NCI-H146 treated with DMSO at 0.1 percent for 48 hours (cell line): ENCODE measurements at regions not wholly inside any gene's neighbourhood (a gene's known extent, or its start where the extent isn't known, plus 50 kb on each side); places are given as distances from the start of the nearest gene placed in this dataset.
"Not testable (repeated sequence)": the region's sequence is repeated elsewhere in the genome, so short reads cannot be mapped to it uniquely, and the experiment has no call there.

ENCODE experiments used
- DNase-seq: peaks from one replicate; lab custom pipeline; 2025; ENCODE audit not compliant: unreplicated experiment; lab: John Stamatoyannopoulos, UW

DNA sequence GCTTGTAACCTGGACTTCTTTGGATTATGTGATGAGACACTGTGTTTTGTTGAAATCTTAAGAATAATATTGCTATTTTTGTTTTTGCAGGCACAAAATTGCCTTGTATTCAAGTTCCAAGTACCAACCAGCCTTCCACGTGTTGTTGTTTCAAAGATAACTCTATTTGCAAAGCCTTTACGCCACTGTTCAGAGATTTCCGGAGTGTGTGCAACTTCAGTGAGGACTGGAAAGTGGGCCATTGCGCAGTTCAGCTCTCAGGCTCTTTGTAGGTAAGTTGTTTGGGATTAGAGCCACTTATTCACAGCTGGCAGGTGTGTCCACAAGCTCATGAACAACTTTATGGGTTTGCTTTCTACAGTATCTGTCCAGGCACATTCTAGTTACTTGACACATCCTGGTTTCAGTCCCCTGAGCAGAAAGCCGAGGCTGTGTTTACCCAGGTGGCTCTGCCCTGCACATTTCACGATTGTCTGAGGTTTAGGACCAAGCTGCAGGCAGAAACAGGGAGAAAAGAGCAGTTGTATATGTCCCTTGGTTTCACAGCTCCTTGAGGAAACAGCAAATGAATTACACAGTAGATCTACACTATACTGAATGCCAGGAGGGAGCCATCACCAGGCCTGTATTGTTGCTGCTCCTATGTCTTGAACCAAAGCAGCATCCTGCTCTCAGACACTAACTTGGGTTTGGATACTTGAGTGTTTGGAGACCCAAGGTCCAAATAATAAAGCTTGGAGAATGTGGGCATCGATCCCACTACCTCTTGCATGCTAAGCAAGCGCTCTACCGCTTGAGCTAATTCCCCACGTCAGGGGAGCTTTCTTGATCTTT, 136.1 kb upstream of the ZNF322 start:
- not testable (repeated sequence) for DNase-seq

DNA sequence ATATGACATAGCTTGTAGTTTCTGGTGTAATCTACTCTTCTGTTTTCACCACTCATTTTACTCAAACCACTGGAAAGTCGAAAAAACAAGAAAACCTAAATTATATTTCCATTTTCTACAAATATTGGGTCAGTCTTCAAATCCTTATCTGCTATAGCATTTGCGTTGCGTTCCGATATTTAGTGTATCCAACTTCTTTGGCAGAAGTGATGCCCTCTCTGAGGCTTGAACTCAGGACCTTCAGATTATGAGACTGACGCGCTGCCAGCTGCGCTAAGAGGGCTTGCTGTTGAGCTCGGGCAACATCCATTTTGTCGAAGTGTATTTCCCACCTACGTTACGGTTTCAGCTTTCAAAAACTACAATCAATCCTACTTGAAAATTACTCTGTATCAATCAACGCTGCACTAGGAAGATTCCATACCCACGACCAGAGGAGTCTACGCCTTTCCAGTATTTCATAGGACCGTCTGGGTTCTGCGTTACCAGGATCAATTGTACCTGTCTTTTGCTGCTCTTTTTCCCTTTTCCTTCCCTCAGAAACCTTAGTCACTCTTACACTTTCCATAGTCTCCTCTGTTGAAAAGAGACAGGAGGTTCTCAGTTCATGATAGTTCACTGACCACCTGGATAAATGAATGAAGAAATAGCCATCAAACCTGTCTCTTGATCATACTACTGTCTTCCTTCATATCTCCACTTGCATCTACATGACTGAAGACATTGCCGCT, 140.5 kb upstream of the ZNF322 start:
- DNase-seq = not testable (repeated sequence)

DNA sequence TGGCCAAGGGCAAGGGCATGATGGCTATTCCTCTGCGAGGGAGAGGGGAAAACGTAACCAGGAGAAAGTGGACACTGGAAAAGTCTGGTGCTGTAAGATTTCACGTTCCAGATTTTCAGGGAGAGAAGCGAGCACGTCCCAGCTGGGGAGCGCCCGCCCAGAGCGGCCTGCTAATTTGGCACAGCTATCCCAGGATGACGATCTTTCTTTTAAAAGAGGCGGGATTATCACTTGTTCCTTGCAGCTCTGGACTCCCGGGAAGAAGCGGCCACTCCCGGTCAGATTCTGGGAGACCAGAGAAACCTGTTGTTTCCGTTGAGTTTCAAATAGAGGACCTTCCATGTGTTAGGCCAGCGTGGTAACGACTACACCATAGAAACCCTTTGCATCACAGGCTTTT, 144.2 kb upstream of the ZNF322 start:
- not testable (repeated sequence) for DNase-seq

DNA sequence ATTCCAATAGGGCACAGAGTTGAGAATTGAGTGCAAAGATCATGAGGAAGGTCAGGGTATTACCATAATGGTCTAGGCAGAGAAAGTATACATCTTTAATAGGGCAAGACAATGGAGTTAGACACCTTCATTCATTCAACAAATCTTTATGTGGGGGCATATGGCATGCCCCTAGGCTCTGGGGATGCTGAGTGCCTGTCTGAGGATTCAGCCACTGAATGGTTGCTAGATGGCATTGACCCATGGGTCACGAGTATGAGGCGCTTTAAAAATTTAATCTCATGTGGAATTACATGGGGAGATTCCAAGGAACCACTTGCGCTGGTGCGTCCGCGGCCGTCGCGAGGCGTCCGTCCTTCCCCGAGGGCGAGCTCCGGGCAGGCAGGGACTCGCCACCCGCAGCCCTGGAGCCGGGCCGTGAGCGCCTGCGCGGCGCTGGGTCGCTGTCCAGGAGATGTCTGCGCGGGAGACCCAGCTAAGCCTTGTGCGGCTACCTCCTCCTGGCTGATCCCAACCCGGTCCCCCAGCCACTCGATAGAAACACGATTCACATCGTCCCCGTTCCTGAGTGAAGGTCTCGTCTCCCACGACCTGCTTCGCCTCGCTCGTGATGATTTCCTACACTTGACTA, 152.1 kb upstream of the ZNF322 start:
- not testable (repeated sequence) for DNase-seq

DNA sequence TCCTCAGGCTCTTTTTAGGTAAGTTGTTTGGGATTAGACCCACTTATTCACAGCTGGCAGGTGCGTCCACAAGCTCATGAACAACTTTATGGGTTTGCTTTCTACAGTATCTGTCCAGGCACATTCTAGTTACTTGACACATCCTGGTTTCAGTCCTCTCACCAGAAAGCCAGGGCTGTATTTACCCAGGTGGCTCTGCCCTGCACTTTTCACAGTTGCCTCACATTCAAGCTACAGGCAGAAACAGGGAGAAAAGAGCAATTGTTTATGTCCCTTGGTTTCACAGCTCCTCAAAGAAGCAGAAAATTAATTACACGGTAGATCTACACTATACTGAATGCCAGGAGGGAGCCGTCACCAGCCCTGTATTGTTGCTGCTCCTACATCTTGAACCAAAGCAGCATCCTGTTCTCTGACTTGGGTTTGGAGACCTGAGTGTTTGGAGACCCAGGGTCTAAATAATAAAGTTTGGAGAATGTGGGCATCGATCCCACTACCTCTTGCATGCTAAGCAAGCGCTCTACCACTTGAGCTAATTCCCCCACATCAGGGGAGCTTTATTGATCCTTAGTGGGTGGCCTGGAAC, 159.2 kb upstream of the ZNF322 start:
- DNase-seq = not testable (repeated sequence)

DNA sequence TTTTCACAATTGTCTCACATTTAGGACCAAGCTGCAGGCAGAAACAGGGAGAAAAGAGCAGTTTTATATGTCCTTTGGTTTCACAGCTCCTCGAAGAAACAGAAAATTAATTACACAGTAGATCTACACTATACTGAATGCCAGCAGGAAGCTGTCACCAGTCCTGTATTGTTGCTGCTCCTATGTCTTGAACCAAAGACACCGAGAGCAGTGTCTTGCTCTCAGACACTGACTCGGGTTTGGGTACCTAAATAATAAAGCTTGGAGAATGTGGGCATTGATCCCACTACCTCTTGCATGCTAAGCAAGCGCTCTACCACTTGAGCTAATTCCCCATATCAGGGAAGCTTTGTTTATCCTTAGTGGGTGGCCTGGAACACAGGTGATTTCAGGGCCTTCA, 168.4 kb upstream of the ZNF322 start:
- not testable (repeated sequence) for DNase-seq

DNA sequence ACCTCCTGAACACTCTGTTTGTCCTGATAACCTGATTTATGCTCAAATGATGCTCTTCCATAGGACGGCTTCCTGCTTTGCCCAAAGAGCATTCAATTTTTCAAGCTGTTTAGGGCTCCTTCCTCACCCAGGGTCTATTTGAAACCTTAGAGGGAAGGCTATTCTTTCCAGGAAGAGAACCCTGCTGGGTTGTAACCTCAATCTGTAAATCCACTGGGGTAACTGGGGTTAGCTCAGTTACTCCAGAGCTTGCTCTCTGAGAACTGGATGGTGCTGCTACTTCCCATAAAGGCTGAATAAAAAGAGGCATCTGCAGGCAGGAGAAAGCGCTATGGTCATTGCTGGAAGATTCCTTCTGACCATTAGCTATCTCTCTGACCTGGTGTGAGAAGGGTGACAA, 169.9 kb upstream of the ZNF322 start:
- DNase-seq = not testable (repeated sequence)

DNA sequence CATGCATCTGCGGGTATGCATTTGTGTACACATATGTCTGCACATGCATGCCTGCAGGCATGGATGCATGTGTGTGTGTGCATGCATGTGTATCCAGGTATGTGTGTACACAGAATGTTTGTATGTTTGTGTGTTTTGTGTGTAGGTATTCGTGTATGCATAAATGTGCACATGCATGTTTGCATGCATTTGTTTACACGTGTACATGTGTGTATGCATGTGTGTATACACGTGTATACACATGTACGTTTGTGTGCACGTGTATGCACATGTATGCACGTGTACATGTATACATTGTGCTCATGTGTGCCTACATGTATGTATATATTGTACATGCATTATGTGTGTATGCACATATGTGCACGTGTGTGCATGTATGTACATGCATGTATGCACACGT, 171.4 kb upstream of the ZNF322 start:
- not testable (repeated sequence) for DNase-seq

DNA sequence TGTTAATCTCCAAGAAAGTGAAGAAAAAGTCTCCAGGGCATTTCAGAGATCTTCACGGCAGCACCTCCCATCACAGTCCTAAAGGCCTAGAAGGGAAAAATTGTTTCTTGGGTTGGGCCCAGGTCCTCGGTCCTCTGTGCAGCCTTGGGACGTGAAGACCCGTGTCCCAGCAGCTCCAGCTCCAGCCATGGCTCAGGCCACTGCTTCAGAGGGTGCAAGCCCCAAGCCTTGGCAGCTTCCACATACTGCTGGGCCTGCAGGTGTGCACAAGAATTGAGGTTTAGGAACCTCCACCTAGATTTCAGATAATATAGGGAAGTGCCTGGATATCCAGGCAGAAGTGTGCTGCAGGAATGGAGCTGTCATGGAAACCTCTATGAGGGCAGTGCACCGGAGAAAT, 176.2 kb upstream of the ZNF322 start:
- not testable (repeated sequence) for DNase-seq

DNA sequence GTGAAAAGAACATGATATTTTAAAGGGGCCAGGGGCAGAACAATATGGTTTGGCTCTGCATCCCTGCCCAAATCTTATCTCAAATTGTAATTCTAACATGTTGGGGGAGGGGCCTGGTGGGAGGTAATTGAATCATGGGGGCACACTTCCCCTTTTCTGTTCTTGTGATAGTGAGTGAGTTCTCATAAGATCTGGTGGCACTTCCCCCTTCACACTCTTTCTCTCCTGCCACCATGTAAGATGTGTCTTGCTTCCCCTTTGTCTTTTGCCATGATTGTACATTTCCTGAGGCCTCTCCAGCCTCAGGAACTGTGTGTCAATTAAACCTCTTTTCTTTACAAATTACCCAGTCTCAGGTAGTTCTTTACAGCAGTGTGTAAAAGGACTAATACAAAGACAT, 177.1 kb upstream of the ZNF322 start:
- not testable (repeated sequence) for DNase-seq

DNA sequence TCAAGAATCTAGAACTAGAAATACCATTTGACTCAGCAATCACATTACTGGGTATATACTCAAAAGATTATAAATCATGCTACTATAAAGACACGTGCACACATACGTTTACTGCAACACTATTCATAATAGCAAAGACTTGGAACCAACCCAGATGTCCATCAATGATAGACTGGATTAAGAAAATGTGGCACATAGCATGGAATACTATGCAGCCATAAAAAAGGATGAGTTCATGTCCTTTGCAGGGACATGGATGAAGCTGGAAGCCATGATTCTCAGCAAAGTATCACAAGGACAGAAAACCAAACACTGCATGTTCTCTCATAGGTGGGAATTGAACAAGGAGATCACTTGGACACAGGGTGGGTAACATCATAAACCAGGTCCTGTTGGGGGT, 185.3 kb upstream of the ZNF322 start:
- not testable (repeated sequence) for DNase-seq

DNA sequence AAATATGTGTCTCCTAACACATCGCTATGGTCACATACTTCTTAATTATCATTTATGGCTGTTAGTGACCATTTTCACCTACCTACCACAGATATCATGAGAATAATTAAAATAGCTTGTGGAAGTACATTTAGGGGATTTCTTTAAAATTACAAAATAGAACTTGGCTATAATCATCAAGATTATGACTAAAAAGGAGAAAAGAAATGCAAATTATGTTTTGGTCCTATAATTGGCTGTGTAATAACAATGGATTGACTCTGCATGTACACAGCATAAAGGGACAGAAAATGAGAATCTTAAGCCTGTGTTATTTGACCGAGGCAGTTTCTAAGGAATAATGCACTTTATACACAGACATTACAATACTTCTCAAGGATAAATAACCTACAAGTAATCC, 197.7 kb upstream of the ZNF322 start:
- not testable (repeated sequence) for DNase-seq

DNA sequence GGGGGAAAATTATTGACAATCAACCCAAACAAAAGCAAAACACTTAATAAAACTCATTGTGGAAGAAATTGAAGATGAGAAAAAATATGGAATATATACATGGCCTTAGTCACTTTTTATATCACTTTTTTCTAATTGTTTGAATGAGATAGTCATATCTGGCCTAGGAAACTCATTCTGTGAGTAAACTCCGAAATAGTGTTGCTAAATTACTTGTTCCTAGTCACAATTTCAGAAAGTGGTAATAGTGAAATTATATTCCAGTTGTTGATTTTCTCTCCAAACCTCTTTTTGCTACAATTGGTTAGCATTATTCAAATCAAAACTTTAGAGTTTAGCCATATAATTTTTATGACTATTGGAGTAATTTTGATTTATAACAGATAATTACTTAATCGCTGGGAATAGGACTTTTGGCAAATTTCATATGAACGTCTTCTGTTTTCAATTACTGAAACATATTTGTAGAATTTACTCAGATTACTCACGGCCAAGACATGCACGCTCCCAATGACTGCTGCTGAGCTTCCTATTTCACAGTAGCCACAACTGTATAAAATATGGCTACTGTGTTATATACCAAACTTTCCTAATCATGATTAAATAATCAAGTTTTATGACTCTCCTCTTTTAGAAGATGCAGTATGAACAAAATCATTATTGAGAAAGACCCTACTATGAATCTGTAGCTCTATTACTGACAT, 199.7 kb upstream of the ZNF322 start:
- DNase-seq = not testable (repeated sequence)

DNA sequence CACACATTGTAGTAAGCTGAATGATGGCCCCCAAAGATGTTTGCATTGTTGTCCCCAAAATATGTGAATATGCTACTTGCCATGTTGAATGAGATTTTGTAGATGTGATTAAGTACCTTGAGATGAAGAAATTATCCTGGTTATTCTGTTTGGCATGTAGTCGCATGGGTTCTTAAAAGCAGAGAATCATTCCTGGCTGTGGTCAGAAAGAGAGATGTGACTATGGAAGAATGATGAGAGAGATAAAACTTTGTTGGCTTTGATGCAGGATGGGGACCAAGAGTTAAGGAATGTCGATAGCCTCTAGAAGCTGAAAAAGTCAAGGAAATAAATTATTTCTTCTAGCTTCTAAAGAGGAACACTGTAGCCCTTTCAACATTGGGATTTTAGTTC, 200.2 kb upstream of the ZNF322 start:
- not testable (repeated sequence) for DNase-seq

DNA sequence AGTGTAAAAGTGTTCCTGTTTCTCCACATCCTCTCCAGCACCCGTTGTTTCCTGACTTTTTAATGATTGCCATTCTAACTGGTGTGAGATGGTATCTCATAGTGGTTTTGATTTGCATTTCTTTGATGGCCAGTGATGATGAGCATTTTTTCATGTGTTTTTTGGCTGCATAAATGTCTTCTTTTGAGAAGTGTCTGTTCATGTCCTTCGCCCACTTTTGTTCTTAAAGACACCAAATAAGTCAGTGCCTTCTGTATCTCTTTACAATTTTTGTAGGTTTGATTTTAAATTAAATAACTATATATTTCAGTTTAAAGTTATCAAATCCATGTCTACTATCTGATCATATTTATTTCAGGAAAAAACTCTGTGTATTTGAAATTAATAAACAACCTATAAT, 202.4 kb upstream of the ZNF322 start:
- not testable (repeated sequence) for DNase-seq

DNA sequence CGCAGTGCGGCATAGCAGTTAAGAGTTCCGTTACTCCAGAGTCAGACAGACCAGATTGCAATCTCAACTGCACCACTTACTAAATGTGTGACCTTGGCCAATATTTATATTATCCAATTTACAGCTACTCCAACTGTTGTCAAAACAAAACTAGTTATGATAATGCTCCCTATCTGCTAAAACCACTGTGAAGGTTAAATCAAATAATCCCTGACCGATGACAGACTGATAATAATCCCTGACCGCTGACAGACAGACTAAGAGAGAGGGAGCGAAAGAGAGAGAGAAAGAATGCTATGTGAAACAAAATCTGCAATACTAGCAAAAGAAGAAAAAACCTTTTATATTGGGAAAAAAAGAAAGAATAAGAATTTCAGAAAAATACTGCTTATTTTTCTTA, 204.1 kb upstream of the ZNF322 start:
- DNase-seq = not testable (repeated sequence)

DNA sequence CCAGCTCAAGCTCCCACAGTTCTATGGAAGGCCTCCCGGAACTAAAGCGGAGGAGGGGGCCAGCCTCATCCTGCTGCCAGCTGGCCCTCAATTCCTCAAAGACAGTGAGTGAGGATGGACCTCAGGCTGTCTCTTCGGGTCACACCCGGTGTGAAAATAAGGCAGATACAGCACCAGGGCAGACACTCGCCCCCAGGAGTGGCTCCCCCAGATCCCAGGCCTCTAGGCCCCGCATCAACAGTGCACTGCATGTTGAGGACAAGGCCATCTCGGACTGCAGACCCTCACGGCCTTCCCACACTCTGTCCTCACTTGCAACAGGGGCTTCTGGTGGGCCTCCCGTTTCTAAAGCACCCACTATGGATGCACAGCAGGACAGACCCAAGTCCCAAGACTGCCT, 239.2 kb upstream of the ZNF322 start:
- not testable (repeated sequence) for DNase-seq

DNA sequence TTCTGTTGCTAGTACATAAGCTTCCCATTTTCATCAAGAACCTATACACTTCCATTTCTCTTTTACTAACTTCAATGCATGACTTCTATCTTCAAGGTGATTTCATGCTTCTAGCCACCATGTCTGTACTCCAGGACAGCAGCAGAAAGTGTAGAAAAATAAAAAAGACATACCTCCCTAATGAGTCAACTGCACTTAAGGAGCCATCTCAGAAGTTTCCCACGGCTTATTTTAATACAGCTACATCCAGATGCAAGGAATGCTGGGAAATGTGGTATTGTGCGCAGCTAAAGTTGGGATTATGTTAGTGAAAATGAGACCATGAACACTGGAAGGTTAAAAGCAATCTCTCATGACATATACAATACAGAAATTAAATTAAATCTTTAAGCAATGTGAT, 264.7 kb upstream of the ZNF322 start:
- DNase-seq = not testable (repeated sequence)

DNA sequence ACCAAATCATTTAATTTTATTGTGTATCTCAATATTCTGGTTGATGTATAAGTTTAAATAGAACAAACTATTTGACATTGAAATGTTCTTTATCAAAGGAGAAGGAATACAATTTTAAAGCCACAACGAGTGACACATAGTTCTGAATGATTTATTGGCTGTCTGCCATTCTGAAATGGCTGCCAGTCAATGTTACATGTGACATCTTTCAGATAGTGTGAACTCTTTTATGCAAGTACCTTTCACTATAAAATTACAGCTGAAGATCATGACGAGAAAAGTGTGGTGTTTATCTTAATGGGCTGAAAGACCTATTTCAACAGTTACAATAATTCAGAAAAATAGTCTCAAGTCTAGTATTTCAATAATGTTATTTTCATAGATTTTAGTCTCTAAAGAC, 268.6 kb upstream of the ZNF322 start:
- DNase-seq = not testable (repeated sequence)

DNA sequence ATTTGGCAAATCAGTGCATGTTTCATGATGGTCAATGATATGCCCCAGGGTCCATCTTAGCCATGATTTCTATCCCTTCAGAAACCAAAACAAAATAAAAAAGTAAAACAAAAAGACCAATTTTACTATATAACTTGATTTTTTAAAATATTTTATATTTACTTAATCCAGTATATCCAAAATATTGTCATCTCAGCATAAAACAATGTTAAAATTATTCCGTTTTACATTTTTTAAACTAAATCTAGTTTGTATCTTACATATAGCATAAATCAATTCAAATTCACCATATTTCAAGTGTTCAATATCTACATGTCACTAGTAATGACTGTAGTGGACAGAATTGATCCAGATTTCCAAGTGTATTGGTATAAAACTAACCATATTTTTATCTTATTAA, 277.7 kb upstream of the ZNF322 start:
- DNase-seq = not testable (repeated sequence)

DNA sequence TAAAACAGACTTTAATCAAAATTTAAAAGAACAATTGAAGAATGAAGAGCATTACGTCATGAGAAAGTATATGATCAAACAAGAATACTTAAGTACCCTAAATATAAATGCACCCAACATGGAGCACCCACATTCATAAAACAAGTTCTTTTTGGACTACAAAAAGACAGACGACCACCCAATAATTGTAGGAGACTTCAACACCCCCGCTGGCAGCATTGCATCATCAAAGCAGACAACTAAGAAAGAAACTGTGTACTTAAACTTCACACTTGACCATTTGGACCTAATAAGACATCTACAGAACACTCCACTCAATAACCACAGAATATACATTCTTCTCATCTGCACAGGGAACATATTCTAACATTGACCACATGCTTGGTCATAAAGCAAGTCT, 291.7 kb upstream of the ZNF322 start:
- not testable (repeated sequence) for DNase-seq
